Islet precursor cell (in vitro differentiated cells): ENCODE measurements at regions not wholly inside any gene's neighbourhood (a gene's known extent, or its start where the extent isn't known, plus 50 kb on each side); places are given as distances from the start of the nearest gene placed in this dataset.
"Not testable (repeated sequence)": the region's sequence is repeated elsewhere in the genome, so short reads cannot be mapped to it uniquely, and the experiment has no call there.

ENCODE experiments used
- DNase-seq: peaks from one replicate; pipeline ENCODE4 v3.0.0-alpha.2; 2018

DNA sequence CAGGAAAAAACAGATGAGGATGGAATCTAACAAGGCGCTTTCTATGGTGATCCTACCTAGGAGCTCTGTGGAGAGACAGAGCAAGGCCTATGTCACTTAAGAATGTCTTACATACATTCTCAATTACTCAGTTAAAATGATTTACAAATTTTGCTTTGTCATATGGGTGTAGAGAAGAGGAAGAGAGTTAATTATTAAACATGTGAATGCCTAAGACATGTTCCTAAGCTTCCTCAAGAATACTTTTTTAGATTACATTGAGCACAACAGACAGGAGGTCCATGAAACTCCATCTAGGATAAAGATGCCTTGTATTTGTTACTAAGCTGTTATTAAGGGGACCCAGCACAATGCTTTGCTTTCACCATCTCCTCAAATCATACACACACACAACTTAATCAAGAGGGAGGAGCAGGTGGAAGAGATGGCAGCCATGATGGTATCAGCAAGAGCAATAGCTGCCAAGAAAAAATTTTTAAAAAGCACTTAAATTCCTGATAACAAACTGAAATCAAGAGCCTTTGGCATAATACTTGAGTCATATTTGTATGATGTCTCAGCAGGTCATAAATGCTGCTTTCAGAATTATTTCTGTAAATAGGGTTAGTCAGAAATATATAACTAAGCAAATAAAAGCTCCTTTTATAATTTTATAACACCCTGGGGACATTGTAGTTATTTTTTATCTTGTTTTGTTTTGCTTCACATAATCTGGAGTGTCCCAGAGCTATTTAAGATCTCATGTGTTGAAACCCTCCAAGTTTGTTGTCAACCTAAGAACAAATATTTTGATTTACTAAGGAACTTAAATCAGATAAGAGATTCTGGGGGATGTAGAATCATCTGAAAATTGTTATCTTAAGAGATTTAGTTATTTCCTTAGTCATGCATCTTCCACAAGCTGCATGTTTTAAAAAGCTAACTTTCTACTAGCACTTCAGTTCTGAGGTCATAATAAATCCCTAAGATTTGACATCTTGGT is 70.0 kb upstream of the CD2AP start:
- no peak for DNase-seq

GRCh38 chr6:47413752-47414422 is 63.7 kb upstream of the CD2AP start:
- no peak for DNase-seq

DNA sequence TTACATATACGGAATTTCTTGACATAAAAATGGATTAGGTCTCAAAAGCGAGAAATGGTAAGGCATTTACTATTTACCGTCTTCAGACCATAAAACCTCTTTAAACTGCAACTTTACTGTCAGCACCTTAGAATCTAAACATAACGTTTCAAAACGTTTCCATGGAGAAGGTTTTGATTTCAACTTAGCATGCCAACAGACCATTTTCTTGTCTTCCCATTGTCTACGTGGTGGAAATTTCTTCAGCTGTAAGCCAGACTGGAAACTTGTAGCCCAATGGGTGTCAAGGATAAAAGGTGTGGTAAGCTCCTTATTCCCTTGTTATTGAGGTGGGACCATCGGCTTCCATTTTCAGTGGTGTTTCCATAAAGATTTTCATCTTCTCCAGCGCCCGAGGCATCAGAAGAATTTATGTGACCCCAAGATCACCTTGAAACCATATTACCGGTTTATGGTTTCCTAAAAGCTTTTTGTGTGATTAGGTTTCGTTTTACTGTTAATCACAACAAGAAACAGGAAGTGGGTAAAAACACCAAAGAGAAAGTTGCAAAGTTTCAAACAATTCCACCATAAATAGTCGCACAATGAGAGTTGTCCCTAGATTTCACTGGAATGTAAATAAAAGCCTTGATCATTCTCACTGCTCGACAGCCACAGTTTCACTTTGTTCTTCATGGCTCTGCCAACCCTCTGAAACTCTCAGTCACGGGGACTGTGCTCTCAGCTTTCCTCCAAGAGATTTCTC is 63.0 kb upstream of the CD2AP start:
- no peak for DNase-seq

GRCh38 chr6:47416396-47417345 is 60.9 kb upstream of the CD2AP start:
- no peak for DNase-seq

- no peak for DNase-seq
Observed at GRCh38 chr6:47419621-47420020, 58.0 kb upstream of the CD2AP start.

- DNase-seq: no peak
Observed at GRCh38 chr6:47420394-47421371, 56.9 kb upstream of the CD2AP start.

GRCh38 chr6:47423079-47423478 is 54.5 kb upstream of the CD2AP start:
- DNase-seq: no peak

GRCh38 chr6:47424436-47424836 is 53.2 kb upstream of the CD2AP start:
- DNase-seq: no peak

DNA sequence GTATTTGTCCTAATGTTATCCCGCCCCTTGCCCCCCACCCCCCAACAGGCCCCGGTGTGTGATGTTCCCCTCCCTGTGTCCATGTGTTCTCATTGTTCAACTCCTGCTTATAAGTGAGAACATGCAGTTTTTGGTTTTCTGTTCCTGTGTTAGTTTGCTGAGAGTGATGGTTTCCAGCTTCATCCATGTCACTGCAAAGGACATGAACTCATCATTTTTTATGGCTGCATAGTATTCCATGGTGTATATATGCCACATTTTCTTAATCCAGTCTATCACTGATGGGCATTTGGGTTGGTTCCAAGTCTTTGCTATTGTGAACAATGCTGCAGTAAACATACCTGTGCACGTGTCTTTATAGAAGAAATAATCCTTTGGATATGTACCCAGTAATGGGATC is 51.9 kb upstream of the CD2AP start:
- not testable (repeated sequence) for DNase-seq

GRCh38 chr6:47426524-47427302 is 50.9 kb upstream of the CD2AP start:
- no peak for DNase-seq

DNA sequence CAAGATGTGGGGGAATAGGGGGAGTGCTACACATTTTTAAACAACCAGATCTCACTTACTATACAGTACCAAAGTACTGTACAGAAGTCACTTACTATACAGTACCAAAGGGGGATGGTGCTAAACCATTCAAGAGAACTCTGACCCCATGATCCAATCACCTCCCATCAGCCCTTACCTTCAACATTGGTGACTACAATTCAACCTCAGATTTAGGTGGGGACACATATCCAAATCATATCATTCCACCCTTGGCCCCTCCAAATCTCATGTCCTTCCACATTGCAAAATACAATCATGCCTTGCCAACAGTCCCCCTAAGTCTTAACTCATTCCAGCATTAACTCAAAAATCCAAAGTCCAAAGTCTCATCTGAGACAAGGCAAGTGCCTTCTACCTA is 49.9 kb upstream of the CD2AP start:
- no peak for DNase-seq
